DMS53 treated with DMSO at 0.1 percent for 48 hours (cell line): ENCODE measurements at regions not wholly inside any gene's neighbourhood (a gene's known extent, or its start where the extent isn't known, plus 50 kb on each side); places are given as distances from the start of the nearest gene placed in this dataset.
"Not testable (repeated sequence)": the region's sequence is repeated elsewhere in the genome, so short reads cannot be mapped to it uniquely, and the experiment has no call there.

Source experiments
- DNase-seq: peaks from one replicate; lab custom pipeline; 2025; ENCODE audit not compliant: unreplicated experiment; lab: John Stamatoyannopoulos, UW

GRCh38 chr2:242097278-242097677 lies 227.7 kb downstream of the RTP5 start:
- not testable (repeated sequence) for DNase-seq

DNA sequence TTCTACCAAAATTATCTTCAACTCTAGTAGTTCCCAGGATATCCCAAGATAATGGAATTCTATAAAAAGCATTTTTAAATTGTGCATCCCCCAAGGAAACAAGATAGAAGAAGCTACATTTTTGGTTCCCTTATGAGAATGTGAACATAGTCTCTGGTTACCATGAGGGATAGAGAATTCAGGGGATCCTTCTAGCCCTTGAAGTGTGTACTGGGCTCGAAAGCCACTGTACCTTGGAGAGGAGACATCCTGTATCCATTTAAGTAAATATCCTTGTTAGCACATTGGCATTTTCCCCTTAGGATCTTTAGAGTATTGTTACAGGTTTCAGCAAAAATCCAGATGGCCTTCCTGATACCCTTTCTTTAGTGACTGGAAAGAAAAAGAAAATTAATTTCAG lies 228.5 kb downstream of the RTP5 start:
- DNase-seq, result no peak

GRCh38 chr2:242098445-242099128 lies 229.1 kb downstream of the RTP5 start:
- DNase-seq, result no peak

DNA sequence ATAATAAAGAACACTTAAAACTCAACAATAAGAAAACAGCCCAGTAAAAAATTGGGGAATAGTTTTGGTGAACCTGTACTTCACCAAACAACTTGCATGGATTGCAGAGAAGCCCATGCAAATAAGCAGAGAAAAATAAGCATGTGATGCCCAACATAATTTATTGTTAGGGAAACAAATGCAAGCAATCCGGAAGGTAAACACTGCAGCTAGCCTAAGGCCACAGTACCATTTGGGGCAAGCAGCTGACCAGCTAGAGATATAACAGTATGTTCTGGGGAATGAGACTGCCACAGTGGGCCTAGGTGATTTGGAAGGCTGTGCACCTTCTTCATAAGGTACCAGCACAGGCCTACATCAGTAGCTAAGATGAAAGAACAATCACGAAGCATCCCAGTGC lies 233.6 kb downstream of the RTP5 start:
- DNase-seq, result not testable (repeated sequence)

DNA sequence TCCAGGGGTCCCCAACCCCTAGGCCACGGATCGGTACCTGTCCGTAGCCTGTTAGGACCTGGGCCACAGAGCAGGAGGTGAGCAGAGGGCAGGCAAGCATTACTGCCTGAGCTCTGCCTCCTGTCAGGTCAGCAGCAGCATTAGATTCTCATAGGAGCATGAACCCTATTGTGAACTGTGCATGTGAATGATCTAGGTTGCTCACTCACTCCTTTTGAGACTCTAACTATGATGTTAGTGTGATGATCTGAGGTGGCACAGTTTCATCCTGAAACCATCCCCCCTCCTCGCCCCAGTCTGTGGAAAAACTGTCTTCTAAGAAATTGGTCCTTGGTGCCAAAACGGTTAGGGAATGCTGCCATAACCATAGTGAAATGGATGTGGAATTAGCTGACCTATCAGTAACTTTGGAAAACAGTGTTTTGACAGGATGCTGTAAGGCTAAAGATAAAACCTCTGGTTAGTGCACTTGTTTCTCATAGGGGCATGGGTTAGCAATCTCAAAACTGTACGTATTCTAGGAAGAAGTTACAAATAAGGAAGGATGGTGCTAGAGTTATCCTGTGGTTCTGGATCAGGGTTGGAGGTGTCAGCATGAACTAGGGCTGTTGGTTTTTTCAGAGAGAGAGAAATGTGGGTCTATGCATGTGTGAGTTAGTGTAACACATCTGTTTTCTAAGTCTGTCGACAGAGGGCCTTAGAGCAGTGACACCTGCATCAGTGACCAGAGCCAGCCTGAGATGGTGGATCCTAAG lies 234.8 kb downstream of the RTP5 start:
- not testable (repeated sequence) for DNase-seq

- DNase-seq, result not testable (repeated sequence)
These were observed 237.5 kb downstream of the RTP5 start for GRCh38 chr2:242107065-242107464.

GRCh38 chr2:242108797-242109500 lies 239.4 kb downstream of the RTP5 start:
- DNase-seq, result not testable (repeated sequence)

DNA sequence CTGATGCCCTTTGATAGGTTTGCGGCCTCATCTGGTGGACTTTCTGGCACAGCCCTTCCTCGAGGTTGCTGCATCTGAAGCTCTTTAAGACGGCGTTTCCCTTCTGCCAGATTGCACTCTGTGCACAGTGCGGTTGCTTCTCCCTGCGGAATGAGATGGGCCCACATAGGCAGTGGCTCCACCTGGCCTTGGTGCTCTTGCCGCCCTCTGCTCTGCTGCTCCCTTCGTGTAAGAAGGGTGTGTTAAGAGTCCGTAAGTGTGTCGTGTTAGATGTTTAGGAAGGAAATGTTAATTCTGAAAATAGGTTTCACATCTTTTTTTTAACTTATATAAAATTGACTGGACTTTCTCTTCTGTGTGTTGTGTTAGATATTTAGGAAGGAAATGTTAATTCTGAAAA lies 240.3 kb downstream of the RTP5 start:
- not testable (repeated sequence) for DNase-seq

- not testable (repeated sequence) for DNase-seq
These were observed 242.4 kb downstream of the RTP5 start for GRCh38 chr2:242111954-242112353.

GRCh38 chr2:242113492-242113891 lies 244.0 kb downstream of the RTP5 start:
- not testable (repeated sequence) for DNase-seq

DNA sequence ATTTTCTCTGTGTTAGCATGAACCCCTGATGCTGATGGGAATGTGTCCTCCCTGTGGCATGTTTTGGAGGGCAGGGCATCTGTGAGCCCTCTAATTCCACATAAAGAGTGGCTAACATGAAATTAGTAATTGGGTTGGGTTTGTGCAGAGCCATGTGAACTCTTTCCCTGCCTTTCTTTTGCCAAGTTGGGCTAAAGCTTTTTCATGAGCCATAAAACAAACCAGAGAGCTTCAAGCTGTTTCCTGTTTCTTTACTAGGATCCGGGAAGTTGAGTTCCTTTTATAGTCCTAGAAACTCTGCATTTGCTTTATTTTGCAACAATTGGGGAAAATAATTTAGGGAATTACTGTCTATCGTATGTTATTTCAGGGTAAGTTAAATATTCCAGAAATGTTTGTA lies 247.1 kb downstream of the RTP5 start:
- DNase-seq, result not testable (repeated sequence)

- not testable (repeated sequence) for DNase-seq
These were observed 247.8 kb downstream of the RTP5 start for GRCh38 chr2:242117305-242117704.

GRCh38 chr2:242119682-242120081 lies 250.2 kb downstream of the RTP5 start:
- DNase-seq, result not testable (repeated sequence)

GRCh38 chr2:242130682-242131081 lies 261.2 kb downstream of the RTP5 start:
- not testable (repeated sequence) for DNase-seq

DNA sequence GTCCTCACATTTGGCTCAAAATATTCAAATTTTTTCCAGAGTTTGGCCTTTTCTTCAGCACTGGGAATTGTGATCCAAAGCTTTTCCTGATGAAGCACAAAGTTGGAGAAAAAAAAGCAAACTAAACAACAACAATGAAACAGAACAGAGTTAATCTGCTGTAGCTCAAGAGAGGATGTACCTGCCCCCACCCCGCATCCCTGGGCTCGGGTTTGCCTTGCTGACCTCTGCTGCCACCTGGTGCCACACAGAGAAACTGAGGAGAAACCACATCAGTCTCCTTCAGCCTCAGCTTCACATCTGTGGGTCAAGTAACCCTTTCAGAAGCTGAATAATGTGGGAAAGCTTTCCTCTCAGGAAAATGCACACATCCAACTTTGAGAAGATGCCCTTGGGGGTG lies 290.4 kb downstream of the RTP5 start:
- not testable (repeated sequence) for DNase-seq

GRCh38 chr2:242165115-242165514 lies 295.6 kb downstream of the RTP5 start:
- not testable (repeated sequence) for DNase-seq

DNA sequence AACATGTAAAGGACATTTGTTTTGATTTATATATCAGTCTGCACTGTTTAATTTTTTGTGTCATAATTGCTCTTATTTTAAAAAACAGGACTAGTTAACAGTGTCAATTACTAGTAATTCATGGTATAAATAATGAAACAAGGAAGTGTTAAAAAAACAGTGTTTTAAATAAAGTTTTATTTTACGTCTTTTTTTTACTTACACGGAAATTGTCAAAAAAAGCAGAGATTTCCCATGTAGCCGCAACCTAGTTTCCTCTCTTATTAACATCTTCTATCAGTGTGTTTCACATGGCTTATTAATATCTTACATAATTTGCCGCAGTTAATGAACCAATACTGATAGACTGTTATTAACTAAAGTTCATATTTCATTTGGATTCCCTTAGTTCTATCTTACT lies 301.8 kb downstream of the RTP5 start:
- not testable (repeated sequence) for DNase-seq
